AG09309 (cell line): ENCODE measurements at regions not wholly inside any gene's neighbourhood (a gene's known extent, or its start where the extent isn't known, plus 50 kb on each side); places are given as distances from the start of the nearest gene placed in this dataset.

Source experiments
- DNase-seq: peaks from one replicate; pipeline ENCODE4 v3.0.0-alpha.2; 2010; ENCODE audit warnings: low read depth
- H3K4me3 ChIP-seq: 2 replicates; pipeline ENCODE4 v1.5.1; 2011; ENCODE audit warnings: mild to moderate bottlenecking, low read depth, low read length, moderate library complexity; ENCODE audit not compliant: control insufficient read depth
- CTCF ChIP-seq: IDR thresholded peaks from 2 replicates; pipeline ENCODE4 v1.5.1; 2011; ENCODE audit warnings: mild to moderate bottlenecking, low read depth, low read length, inconsistent platforms; ENCODE audit not compliant: insufficient read depth, control insufficient read depth; ENCODE audit errors: missing control alignments

DNA sequence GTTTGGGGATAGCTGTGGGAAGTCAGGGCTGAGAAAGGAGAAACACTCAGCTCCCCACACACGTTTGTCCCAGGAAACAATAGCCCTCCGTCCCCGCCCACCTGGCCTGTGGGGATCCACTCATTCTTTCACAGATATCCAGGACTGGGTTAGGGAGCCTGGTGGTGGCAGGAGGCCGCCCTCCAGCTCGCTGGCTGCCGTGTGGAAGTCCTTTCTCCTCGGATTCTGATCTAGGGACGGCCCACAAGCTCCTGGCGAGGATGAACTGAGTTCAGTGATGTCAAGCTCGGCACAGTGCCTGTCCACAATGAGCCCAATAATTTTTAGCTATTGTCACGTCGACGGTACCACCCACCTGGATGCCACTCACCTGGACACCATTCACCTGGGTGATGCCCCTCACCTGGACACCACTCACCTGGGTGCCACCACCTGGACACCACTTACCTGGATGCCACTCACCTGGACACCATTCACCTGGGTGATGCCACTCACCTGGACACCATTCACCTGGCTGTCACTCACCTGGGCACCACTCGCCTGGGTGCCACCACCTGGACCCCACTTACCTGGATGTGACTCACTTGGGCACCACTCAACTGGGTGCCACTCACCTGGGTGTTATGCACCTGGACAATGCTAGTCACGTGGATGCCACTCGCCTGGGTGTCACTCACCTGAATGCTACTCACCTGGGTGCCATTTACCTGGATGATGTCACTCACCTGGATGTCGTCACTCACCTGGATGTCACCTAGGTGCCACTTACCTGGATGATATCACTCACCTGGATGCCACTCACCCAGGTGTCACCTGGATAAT is 172.5 kb upstream of the FOXF1 start:
- DNase-seq = no peak
- no peak for TF ChIP-seq CTCF
- H3K4me3 ChIP-seq = no peak overlapping the region

DNA sequence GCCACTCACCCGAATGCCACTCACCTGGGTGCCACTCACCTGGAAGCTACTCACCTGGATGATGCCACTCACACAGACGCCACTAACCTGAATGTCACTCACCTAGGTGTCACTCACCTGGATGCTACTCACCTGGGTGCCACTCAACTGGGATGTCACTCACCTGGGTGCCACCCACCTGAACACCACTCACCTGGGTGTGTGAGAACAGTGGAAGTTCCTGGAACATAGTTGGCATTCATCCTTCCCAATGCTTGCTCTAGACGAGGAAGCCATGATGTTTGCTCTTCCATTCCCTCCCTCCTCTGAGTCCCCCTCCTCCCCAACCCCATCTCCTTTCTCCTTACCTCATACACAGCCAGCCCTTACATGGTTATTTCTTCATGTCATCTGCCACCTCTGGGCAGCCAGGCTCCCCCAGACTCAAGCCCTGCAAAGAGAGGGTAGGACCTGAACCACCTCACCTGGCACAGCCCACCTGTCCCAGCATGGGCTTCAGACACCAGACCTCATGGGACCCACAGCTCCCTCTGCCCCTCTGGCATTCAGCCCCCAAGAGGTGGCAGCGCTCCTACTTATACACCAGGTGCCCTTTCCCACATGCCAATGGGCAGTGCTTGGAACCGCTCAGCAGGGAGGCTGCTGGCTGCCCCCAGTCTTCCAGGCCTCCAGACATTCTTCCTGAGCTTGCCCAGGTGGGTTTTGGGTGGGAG is 171.8 kb upstream of the FOXF1 start:
- no peak for TF ChIP-seq CTCF

DNA sequence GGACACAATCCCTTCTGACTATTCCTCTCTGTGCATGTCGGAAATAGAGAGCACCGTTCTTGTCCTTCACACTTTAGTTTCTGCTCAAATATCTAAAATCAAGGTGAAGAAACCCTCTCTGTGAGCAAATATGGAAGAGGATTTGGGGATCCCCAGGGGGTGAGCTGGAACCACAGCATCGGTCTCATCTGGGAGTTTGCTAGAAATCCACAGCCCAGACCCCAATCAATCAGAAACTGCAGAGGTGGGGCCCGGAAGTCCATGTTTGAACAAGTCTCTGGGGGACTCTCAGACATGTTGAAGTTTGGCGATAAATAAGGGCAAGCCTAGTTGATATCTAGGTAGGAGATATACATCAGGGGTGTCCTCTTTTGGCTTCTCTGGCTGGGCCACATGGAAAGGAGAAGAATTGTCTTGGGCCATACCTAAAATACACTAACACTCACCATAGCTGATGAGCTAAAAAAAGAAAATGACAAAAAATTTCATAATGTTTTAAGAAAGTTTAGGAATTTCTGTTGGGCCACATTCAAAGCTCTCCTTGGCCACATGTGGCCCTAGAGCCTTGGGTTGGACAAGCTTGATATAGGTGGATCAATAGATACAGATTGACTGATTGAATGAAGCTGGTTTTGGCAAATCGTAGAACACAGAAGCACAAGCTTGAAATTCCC is 168.0 kb upstream of the FOXF1 start:
- no peak for DNase-seq
- no peak for TF ChIP-seq CTCF
- H3K4me3 ChIP-seq = no peak overlapping the region

More for the DNA sequence above, 171.8 kb upstream of the FOXF1 start:
- DNase-seq = no peak
- no peak overlapping the region for H3K4me3 ChIP-seq

DNA sequence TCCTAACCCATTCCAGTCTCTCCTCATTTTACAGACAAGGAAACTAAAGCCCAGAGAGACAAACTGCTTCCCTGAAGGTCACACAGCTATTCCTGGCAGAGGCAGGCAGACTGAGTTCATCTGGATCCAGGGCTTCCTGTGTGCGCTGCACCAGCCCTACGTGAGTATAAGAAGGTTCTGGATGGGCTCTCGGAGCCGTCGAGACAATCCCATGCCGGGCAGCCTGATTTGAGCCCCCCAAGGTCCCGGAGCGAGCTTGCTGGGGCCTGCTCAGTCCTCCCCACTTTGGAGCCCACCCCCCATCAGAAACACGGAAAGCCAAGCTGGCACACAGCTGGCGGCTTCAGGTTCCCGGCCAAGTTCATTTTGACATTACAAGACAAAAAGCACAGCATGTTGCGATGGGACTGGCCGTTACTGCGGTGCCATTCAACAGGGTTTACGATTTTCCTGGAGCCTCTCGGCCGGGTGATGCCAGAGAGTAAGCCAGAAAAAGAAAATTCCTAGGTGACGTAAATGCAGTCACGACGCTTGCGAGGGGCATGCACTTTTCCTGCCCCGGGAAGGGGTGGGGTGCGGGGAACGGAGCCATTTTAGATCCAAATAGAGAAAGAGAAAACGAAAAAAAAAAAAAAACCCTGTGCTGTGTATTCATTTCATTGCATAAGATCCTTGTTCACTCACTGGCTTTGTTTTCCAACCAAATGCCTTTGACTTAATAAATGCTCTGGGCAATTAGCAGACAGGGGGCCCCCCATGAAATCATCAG is 167.1 kb upstream of the FOXF1 start:
- TF ChIP-seq CTCF = no peak
- H3K4me3 ChIP-seq = no peak overlapping the region
- DNase-seq = no peak

- TF ChIP-seq CTCF = no peak
- no peak overlapping the region for H3K4me3 ChIP-seq
- no peak for DNase-seq
Measured at GRCh38 chr16:86343796-86344585, 166.3 kb upstream of the FOXF1 start.

DNA sequence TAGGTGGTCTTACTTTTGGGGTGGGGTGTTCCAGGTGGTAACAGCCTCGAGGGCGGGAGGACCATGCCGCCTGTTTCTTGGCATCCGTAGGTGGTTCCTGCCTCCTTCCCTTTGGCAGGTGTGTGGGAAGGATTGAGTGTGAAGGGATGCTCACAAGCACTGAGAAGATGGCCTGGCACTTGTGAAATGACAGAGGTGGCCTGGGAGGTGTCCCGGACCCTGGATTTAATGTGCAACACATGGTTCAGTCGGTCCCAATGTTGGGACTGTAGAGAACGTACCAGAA is 165.8 kb upstream of the FOXF1 start:
- TF ChIP-seq CTCF = no peak
- H3K4me3 ChIP-seq = no peak overlapping the region
- no peak for DNase-seq
